ENCODE measurements at regions not wholly inside any gene's neighbourhood (a gene's known extent, or its start where the extent isn't known, plus 50 kb on each side); places are given as distances from the start of the nearest gene placed in this dataset.
A peak's percentile ranks its signal among the peaks of the same experiment; 100 is the strongest.

GRCh38 chr12:92426332-92426731 lies 276.5 kb upstream of the PLEKHG7 start:
- Histone ChIP-seq H3K27me3 (no peaks in the 10 kb centered on the region), H3K9me3 (no peaks in the 10 kb centered on the region), H3K4me1 (no peaks in the 10 kb centered on the region), H3K27ac (no peak overlapping the region), H3K36me3 (no peaks in the 10 kb centered on the region), H3K4me3 (no peak overlapping the region)
- intact Hi-C loops (cut with DNase I): no loop called here
- DNase-seq (ENCODE audit: extremely low spot score in 2 of 2): no peak
- TF ChIP-seq POLR2AphosphoS5 (IDR thresholded peaks at IDR 0.05; ENCODE audit: insufficient read depth in 1 of 2, low read depth in 1 of 2): no peak
- TF ChIP-seq POLR2A (IDR thresholded peaks at IDR 0.05): no peak
- no peak for TF ChIP-seq CTCF (IDR thresholded peaks at IDR 0.05)

GRCh38 chr12:92425165-92425564 lies 277.6 kb upstream of the PLEKHG7 start:
- Histone ChIP-seq H3K27me3 (no peaks in the 10 kb centered on the region), H3K4me3 (no peak overlapping the region), H3K27ac (no peak overlapping the region), H3K4me1 (no peaks in the 10 kb centered on the region), H3K36me3 (no peaks in the 10 kb centered on the region), H3K9me3 (no peaks in the 10 kb centered on the region)
- TF ChIP-seq POLR2A (IDR thresholded peaks at IDR 0.05) (no peak), POLR2AphosphoS5 (IDR thresholded peaks at IDR 0.05; ENCODE audit: insufficient read depth in 1 of 2, low read depth in 1 of 2) (no peak), CTCF (IDR thresholded peaks at IDR 0.05) (no peak)
- no peak for DNase-seq (ENCODE audit: extremely low spot score in 2 of 2)
- intact Hi-C loops (cut with DNase I): no loop called here

- Histone ChIP-seq H3K4me1 (no peaks in the 10 kb centered on the region), H3K9me3 (no peaks in the 10 kb centered on the region), H3K27me3 (no peaks in the 10 kb centered on the region), H3K36me3 (no peaks in the 10 kb centered on the region), H3K4me3 (no peak overlapping the region), H3K27ac (no peak overlapping the region)
- no peak for DNase-seq (ENCODE audit: extremely low spot score in 2 of 2)
- TF ChIP-seq POLR2AphosphoS5 (IDR thresholded peaks at IDR 0.05; ENCODE audit: insufficient read depth in 1 of 2, low read depth in 1 of 2) (no peak), POLR2A (IDR thresholded peaks at IDR 0.05) (no peak), CTCF (IDR thresholded peaks at IDR 0.05) (no peak)
- intact Hi-C loops (cut with DNase I): no loop called here
Measured at GRCh38 chr12:92424338-92424737, 278.5 kb upstream of the PLEKHG7 start.

- no peaks in the 10 kb centered on the region for H3K4me1 ChIP-seq
- no peak overlapping the region for H3K27ac ChIP-seq
- intact Hi-C loops (cut with DNase I): no loop called here
- H3K9me3 ChIP-seq: no peaks in the 10 kb centered on the region
- H3K36me3 ChIP-seq: no peaks in the 10 kb centered on the region
- TF ChIP-seq CTCF (IDR thresholded peaks at IDR 0.05) (no peak), POLR2A (IDR thresholded peaks at IDR 0.05) (no peak), POLR2AphosphoS5 (IDR thresholded peaks at IDR 0.05; ENCODE audit: insufficient read depth in 1 of 2, low read depth in 1 of 2) (peak in 1 of 2 donors; percentile 42)
- no peak for DNase-seq (ENCODE audit: extremely low spot score in 2 of 2)
- H3K4me3 ChIP-seq: no peak overlapping the region
- no peaks in the 10 kb centered on the region for H3K27me3 ChIP-seq
Measured at GRCh38 chr12:92421701-92422100, 276.1 kb upstream of the BTG1 start.

GRCh38 chr12:92421042-92421441 lies 275.4 kb upstream of the BTG1 start:
- no peaks in the 10 kb centered on the region for H3K4me1 ChIP-seq

GRCh38 chr12:92419201-92419600 lies 273.6 kb upstream of the BTG1 start:
- Histone ChIP-seq H3K9me3 (no peaks in the 10 kb centered on the region), H3K27ac (no peak overlapping the region), H3K4me3 (no peak overlapping the region), H3K27me3 (no peaks in the 10 kb centered on the region), H3K36me3 (no peaks in the 10 kb centered on the region), H3K4me1 (peaks cover 7% of the 10 kb centered on the region)
- intact Hi-C loops (cut with DNase I): no loop called here
- DNase-seq (ENCODE audit: extremely low spot score in 2 of 2): no peak
- no peak for TF ChIP-seq CTCF (IDR thresholded peaks at IDR 0.05)
- no peak for TF ChIP-seq POLR2A (IDR thresholded peaks at IDR 0.05)
- no peak for TF ChIP-seq POLR2AphosphoS5 (IDR thresholded peaks at IDR 0.05; ENCODE audit: insufficient read depth in 1 of 2, low read depth in 1 of 2)

More at GRCh38 chr12:92421042-92421441, 275.4 kb upstream of the BTG1 start:
- Histone ChIP-seq H3K27me3 (no peaks in the 10 kb centered on the region), H3K9me3 (no peaks in the 10 kb centered on the region), H3K27ac (no peak overlapping the region), H3K36me3 (no peaks in the 10 kb centered on the region), H3K4me3 (no peak overlapping the region)
- intact Hi-C loops (cut with DNase I): no loop called here
- DNase-seq (ENCODE audit: extremely low spot score in 2 of 2): no peak
- no peak for TF ChIP-seq POLR2A (IDR thresholded peaks at IDR 0.05)
